GM12873 (cell line): ENCODE measurements at regions not wholly inside any gene's neighbourhood (a gene's known extent, or its start where the extent isn't known, plus 50 kb on each side); places are given as distances from the start of the nearest gene placed in this dataset.

Experiments used
- TF ChIP-seq, protein P1 (sequence below): IDR thresholded peaks from 2 replicates; pipeline ENCODE4 v1.5.1; 2012; ENCODE audit warnings: low read depth, mild to moderate bottlenecking, moderate library complexity, low read length, control low read depth; ENCODE audit not compliant: insufficient read depth; ENCODE audit errors: missing control alignments

DNA sequence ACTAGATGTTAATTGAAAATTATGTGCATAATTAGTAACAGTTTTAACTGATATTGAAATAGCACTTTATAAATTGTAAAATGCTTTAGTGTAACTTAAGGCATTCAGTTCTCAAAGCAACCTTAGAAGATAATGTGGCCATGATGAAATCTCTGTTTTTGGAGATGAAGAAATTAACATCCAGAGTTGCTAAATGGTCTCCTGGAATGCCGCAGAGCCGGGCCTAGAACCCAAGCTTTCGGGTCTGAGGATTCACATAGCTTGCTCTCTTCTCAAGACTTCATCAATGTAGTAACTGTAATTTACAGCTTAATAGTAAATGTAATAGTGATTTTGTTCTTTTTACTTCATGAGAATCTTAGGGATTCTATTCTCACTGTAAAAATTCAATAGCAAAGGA, 272.3 kb downstream of the HS3ST3A1 start:
- TF ChIP-seq, protein P1, sequence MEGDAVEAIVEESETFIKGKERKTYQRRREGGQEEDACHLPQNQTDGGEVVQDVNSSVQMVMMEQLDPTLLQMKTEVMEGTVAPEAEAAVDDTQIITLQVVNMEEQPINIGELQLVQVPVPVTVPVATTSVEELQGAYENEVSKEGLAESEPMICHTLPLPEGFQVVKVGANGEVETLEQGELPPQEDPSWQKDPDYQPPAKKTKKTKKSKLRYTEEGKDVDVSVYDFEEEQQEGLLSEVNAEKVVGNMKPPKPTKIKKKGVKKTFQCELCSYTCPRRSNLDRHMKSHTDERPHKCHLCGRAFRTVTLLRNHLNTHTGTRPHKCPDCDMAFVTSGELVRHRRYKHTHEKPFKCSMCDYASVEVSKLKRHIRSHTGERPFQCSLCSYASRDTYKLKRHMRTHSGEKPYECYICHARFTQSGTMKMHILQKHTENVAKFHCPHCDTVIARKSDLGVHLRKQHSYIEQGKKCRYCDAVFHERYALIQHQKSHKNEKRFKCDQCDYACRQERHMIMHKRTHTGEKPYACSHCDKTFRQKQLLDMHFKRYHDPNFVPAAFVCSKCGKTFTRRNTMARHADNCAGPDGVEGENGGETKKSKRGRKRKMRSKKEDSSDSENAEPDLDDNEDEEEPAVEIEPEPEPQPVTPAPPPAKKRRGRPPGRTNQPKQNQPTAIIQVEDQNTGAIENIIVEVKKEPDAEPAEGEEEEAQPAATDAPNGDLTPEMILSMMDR, result no peak

DNA sequence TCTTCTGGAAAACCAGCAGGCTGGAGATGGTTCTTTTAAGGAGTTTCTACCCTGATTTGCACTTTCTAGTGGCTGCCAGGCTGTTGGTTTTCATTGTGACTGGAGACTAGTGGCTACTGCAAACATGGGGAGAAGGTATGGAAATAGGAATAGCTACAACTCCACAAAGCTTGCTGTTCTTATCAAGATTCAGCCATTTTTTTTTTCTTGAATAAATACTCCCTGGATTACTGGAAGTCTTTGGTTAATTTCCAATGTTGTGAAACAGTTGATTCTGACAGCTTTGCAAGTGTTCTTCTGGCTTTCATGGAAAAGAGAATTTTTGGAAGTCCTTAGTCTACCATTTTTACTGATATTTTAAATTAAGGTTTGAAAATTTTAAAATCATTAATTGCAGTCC, 277.7 kb downstream of the HS3ST3A1 start:
- TF ChIP-seq, protein P1, result no peak

DNA sequence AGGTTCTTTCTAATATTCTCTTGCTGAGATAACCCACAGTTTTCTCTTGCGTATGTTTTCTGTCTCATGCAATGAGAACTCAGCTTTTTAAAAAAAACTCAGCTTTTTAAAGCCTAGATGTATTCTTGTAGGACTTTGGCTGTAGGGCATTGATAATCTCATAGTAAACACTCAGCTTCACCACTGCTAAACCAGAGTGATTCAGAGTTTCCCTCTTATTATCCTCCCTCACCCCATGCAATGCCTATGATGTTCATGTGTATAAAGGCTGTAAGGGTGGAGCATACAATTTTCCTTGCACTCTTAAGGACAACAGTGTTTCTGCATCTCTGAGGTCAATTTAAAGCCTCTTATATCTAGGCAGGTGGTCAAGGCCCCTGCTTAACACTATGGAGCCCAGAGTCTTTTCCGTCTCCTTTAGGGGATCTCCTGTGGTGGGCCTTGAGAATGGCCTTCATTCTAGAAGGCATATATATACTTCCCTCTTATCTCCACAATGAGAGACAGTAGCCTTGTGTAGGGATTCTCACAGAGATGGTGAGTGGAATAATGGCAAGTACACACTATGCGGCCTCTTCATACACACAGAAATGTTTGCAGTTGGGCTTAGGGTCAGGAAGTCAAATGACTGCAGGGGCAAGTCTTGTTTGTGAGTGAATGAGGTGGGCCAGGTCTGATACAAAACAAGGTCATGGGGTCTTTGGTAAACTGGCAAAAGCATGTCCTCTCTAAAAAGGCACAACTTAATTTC, 279.6 kb downstream of the HS3ST3A1 start:
- TF ChIP-seq, protein P1, result no peak

DNA sequence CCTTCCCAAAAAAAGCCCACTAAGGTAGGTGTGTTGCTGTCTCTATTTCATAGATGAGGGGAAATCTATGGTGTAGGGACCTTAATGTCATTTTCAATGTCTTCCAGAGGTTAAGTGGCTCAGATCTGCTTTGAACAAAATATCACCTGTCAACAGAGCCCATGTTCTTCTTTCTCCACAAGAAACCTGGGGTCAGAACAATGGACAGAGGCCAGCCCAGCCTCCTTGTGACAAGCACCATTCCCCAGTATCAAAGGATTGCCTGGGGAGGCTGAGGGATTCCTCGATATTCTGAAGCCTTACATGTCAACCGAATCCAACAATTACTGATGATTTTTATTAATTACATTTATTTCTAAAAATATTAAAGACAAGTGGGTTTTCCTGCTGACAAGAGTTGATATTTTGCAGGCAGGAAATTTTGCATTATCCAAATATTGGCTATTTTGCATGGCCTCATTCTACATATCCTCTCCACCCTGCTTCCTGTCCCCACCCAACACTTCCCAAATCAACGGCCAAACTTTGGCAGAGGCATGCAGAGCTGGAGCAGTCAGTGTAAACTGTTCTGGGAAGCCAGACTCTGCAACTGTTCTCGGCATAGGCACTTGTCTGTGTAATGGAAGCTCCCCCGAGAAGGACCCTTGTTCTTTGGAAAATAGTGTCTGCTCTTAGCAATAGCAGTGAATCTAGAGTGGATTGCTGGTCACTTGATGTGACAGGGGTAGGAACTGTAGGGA, 281.5 kb downstream of the HS3ST3A1 start:
- TF ChIP-seq, protein P1, result no peak

DNA sequence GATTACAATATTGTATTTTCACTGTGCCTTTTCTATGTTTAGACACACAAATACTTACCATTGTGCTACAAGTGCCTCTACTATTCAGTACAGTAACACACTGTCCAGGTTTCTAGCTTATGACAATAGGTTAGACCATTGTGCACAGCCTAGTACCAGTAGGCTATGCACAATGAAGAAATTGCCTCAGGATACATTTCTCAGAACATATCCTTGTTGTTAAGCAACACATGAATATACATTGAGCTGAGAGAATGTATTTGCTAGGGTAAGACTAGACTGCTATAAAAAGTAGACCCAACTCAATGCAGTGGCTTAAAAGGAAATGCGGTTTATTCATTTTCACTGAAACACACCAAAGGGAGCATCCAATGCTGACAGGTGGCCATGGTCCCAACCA, 285.1 kb downstream of the HS3ST3A1 start:
- TF ChIP-seq, protein P1, result no peak

DNA sequence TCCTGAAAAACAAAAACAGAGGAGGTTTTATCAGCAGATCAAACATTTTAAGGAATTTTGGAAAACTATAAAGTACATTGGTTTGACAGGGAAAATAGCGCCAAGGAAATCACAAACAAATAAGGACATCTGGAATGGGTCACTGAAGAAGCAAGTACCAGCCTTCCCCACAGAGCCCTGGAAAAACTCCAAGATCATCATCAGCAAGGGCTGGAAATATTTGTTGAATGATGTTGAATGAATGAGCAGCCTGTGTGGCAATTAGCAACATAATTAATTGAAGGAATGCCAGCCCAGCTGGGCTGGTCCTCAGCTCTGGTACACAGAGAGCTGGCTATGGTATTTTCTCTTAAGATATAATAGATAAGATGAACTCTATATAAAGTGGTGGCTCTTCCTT, 290.4 kb downstream of the HS3ST3A1 start:
- TF ChIP-seq, protein P1, result no peak

DNA sequence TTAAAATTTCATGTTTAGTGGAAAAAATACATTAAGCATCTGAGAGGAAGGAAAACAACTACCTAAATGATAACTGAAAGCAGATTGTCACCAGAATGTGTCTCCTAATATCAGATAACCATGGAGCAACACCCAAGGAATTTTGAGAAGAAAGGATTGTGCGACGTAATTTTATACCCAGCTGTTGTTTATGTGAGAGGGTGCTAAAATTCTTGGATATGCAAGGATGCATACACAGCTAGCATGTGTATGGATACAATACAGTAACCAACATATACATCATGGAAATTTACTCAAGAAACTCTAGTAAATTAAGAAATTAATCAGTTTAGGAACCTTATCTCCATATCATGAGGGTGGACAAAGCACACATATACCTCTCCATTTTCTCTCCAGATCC, 290.9 kb downstream of the HS3ST3A1 start:
- TF ChIP-seq, protein P1, result no peak
